ENCODE measurements at regions not wholly inside any gene's neighbourhood (a gene's known extent, or its start where the extent isn't known, plus 50 kb on each side); places are given as distances from the start of the nearest gene placed in this dataset.

- H3K4me3 ChIP-seq: no peak overlapping the region
- no peak for DNase-seq (ENCODE audit: low spot score)
- no peak overlapping the region for H3K27ac ChIP-seq
- TF ChIP-seq, protein P1, sequence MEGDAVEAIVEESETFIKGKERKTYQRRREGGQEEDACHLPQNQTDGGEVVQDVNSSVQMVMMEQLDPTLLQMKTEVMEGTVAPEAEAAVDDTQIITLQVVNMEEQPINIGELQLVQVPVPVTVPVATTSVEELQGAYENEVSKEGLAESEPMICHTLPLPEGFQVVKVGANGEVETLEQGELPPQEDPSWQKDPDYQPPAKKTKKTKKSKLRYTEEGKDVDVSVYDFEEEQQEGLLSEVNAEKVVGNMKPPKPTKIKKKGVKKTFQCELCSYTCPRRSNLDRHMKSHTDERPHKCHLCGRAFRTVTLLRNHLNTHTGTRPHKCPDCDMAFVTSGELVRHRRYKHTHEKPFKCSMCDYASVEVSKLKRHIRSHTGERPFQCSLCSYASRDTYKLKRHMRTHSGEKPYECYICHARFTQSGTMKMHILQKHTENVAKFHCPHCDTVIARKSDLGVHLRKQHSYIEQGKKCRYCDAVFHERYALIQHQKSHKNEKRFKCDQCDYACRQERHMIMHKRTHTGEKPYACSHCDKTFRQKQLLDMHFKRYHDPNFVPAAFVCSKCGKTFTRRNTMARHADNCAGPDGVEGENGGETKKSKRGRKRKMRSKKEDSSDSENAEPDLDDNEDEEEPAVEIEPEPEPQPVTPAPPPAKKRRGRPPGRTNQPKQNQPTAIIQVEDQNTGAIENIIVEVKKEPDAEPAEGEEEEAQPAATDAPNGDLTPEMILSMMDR (IDR thresholded peaks at IDR 0.05): no peak
Measured at GRCh38 chr3:117632191-117632590, 922.6 kb downstream of the TUSC7 start.

GRCh38 chr3:117633207-117633606, 923.6 kb downstream of the TUSC7 start:
- H3K27ac ChIP-seq: no peak overlapping the region
- TF ChIP-seq, protein P1 (IDR thresholded peaks at IDR 0.05): no peak

DNA sequence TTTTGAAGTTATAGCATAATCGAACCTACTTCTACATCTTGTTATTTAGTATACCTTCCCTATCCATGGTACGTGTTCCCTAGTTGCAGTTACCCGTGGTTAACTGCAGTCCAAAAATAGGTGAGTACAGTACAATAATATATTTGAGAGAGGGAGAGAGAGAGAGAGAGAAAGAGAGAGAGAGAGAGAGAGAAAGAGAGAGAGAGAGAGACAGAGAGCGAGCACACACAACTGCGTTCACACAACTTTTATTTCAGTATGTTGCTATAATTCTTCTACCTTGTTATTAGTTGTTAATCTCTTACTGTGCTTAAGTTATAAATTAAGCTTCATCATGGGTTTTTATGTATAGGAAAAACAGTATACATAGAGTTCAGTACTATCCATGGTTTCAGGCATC, 928.1 kb downstream of the TUSC7 start:
- TF ChIP-seq, protein P1 (IDR thresholded peaks at IDR 0.05): no peak
- H3K27ac ChIP-seq: no peak overlapping the region
- no peak for DNase-seq (ENCODE audit: low spot score)
- H3K4me3 ChIP-seq: no peak overlapping the region

More at GRCh38 chr3:117633207-117633606, 923.6 kb downstream of the TUSC7 start:
- no peak overlapping the region for H3K4me3 ChIP-seq
- DNase-seq (ENCODE audit: low spot score): no peak

DNA sequence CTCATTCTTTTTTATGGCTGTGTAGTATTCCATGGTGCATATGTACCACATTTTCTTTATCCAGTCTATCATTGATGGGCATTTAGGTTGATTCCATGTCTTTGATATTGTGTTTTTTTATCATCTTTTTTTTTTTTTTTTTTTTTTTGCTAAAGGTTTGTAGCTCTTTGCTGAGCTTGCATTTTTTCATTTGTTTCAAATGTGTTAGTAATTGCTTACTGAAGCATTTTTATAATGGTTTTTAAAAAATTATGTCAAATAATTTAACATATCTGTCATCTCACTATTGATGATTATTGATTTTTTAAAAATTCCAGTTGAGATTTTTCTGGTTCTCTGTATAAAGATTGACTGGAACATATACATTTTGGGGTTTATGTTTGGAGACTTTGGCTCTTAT, 934.6 kb downstream of the TUSC7 start:
- DNase-seq (ENCODE audit: low spot score): no peak
- TF ChIP-seq, protein P1 (IDR thresholded peaks at IDR 0.05): no peak
- H3K4me3 ChIP-seq: no peak overlapping the region
- H3K27ac ChIP-seq: no peak overlapping the region

DNA sequence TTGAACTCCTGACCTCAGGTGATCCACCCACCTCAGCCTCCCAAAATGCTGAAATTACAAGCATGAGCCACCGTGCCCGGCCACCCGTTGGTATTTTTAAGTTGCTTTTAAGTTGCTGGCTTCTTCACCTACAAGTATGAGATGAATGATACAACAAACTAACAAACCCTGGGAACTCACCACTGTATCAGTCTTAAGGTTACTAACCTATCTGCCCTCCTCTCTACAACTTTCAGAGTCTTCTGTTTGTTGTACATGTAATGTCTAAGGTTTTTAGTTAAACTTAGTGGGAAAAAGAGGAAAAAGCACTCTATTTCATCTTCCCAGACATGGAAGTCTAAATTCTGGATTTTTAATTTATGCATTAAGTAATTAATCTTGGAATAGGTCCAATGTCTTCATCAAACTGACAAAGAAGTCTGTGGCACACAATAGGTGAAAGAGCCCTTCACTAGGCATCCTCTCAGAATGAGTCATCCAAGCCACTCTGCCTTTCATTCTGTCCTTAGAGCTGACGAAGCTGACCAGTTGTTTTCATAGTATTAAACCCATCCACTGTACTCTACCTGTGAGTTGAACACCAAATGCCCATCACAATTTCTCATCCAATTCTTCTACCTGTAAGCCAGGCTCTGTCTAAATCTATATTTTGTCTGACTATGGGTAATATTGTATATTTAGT, 936.1 kb downstream of the TUSC7 start:
- TF ChIP-seq, protein P1 (IDR thresholded peaks at IDR 0.05): no peak
- no peak overlapping the region for H3K4me3 ChIP-seq
- DNase-seq (ENCODE audit: low spot score): no peak
- no peak overlapping the region for H3K27ac ChIP-seq

DNA sequence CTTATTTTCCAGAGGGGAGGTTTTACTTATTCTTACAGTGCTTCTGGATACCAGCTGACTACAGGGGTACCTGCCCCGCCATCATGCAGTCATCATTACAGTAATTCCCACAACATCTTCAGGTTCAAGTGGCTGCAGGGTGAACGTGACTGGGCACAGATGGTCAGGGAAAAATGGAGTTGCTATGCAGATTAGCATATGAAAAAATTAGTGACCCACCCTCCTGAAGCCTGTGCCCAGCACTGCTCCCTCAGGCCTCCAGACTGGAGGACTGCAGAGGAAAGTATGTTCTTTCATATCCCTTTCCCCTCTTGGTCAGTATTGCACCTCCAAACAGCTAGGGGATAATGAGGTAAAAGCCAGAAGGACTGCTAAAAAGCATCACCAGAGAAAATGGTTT, 937.9 kb downstream of the TUSC7 start:
- H3K27ac ChIP-seq: no peak overlapping the region
- DNase-seq (ENCODE audit: low spot score): no peak
- no peak overlapping the region for H3K4me3 ChIP-seq
- TF ChIP-seq, protein P1 (IDR thresholded peaks at IDR 0.05): no peak

DNA sequence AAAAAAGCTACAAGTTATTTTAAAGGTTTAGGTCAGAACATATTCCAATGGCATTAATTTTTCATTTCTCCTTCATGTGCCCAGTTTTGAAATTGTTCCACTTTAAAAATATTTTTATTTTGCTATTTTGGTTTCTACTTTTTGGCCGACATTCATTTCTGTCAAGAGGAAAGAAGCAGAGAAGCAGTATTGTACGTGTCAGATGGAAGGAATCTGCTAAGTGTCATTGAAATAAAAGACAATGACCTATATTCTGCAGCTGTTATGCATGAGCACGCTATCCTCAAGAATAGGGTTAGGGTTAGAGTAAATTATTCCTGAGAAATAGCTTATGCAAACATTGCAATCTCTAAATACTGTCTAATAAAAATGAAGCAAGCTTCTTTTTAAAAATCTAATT, 941.7 kb downstream of the TUSC7 start:
- Histone ChIP-seq H3K27ac (no peak overlapping the region), H3K4me3 (no peak overlapping the region)
- DNase-seq (ENCODE audit: low spot score): no peak
- TF ChIP-seq, protein P1 (IDR thresholded peaks at IDR 0.05): no peak

Measured in coronary artery (tissue), 2 donors.